HFFc6 (cell line): ENCODE measurements at regions not wholly inside any gene's neighbourhood (a gene's known extent, or its start where the extent isn't known, plus 50 kb on each side); places are given as distances from the start of the nearest gene placed in this dataset.
"Not testable (repeated sequence)": the region's sequence is repeated elsewhere in the genome, so short reads cannot be mapped to it uniquely, and the experiment has no call there.

Experiments used
- DNase-seq: peaks from one replicate; pipeline ENCODE4 v3.0.0-alpha.2; 2018
- H3K27ac Mint-ChIP-seq: 2 replicates; pipeline ENCODE4 v1.8.0; 2020; ENCODE audit warnings: mild to moderate bottlenecking, mixed read lengths
- H3K27me3 Mint-ChIP-seq: 2 replicates; pipeline ENCODE4 v1.8.0; 2021; ENCODE audit warnings: mild to moderate bottlenecking, moderate library complexity, mixed read lengths; ENCODE audit not compliant: insufficient read depth
- H3K36me3 Mint-ChIP-seq: 2 replicates; pipeline ENCODE4 v1.8.0; 2021; ENCODE audit warnings: low read depth, mixed read lengths
- H3K4me1 Mint-ChIP-seq: 2 replicates; pipeline ENCODE4 v1.8.0; 2020; ENCODE audit warnings: low read depth, mixed read lengths
- H3K4me3 Mint-ChIP-seq: 2 replicates; pipeline ENCODE4 v1.8.0; 2020; ENCODE audit warnings: mild to moderate bottlenecking, moderate library complexity, mixed read lengths
- H3K9me3 Mint-ChIP-seq: 2 replicates; pipeline ENCODE4 v1.8.0; 2020; ENCODE audit warnings: mild to moderate bottlenecking, mixed read lengths
- TF ChIP-seq, protein P1 (sequence below): fragments of 200-600 bp; sonication (generic); IDR thresholded peaks from 2 replicates; pipeline ENCODE4 v1.5.0; 2021; ENCODE audit warnings: antibody characterized with exemption, mild to moderate bottlenecking

GRCh38 chr13:91056746-91057145, 290.7 kb upstream of the MIR17HG start:
- H3K27me3 Mint-ChIP-seq: no peaks in the 10 kb centered on the region
- no peaks in the 10 kb centered on the region for H3K4me1 Mint-ChIP-seq
- no peaks in the 10 kb centered on the region for H3K36me3 Mint-ChIP-seq
- DNase-seq: no peak
- peaks cover 30% of the 10 kb centered on the region for H3K9me3 Mint-ChIP-seq
- no peak overlapping the region for H3K4me3 Mint-ChIP-seq
- TF ChIP-seq, protein P1, sequence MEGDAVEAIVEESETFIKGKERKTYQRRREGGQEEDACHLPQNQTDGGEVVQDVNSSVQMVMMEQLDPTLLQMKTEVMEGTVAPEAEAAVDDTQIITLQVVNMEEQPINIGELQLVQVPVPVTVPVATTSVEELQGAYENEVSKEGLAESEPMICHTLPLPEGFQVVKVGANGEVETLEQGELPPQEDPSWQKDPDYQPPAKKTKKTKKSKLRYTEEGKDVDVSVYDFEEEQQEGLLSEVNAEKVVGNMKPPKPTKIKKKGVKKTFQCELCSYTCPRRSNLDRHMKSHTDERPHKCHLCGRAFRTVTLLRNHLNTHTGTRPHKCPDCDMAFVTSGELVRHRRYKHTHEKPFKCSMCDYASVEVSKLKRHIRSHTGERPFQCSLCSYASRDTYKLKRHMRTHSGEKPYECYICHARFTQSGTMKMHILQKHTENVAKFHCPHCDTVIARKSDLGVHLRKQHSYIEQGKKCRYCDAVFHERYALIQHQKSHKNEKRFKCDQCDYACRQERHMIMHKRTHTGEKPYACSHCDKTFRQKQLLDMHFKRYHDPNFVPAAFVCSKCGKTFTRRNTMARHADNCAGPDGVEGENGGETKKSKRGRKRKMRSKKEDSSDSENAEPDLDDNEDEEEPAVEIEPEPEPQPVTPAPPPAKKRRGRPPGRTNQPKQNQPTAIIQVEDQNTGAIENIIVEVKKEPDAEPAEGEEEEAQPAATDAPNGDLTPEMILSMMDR: no peak
- H3K27ac Mint-ChIP-seq: no peak overlapping the region

- H3K9me3 Mint-ChIP-seq: peaks cover 38% of the 10 kb centered on the region
- not testable (repeated sequence) for H3K27me3 Mint-ChIP-seq, H3K27ac Mint-ChIP-seq, DNase-seq, H3K4me3 Mint-ChIP-seq, H3K4me1 Mint-ChIP-seq, H3K36me3 Mint-ChIP-seq
Measured at GRCh38 chr13:91057507-91057906, 290.0 kb upstream of the MIR17HG start.

DNA sequence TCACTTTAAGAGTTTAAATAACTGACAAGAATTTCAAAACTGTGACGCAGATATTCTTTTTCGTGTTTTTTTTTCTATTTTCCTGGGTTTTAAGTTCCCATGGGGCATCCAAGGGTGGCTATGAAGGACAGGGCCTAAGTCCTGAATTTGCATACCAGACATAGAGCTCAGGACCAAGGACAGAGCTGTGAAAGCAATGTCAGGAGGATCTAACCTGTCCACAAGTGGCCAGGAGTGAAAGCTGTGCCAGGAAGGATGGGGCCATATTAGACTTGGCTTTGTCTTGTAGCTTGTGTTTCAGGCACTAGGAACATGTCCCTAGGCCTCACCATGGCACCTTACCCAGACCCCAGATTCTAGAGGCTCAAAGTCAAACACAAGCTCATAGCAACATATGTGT, 289.4 kb upstream of the MIR17HG start:
- Mint-ChIP-seq H3K27ac (no peak overlapping the region), H3K9me3 (peaks cover 44% of the 10 kb centered on the region), H3K36me3 (no peaks in the 10 kb centered on the region), H3K4me1 (no peaks in the 10 kb centered on the region), H3K27me3 (no peaks in the 10 kb centered on the region), H3K4me3 (no peak overlapping the region)
- DNase-seq: no peak
- TF ChIP-seq, protein P1: no peak

GRCh38 chr13:91058919-91059318, 288.6 kb upstream of the MIR17HG start:
- no peak for DNase-seq
- no peaks in the 10 kb centered on the region for H3K4me1 Mint-ChIP-seq
- H3K4me3 Mint-ChIP-seq: no peak overlapping the region
- H3K27me3 Mint-ChIP-seq: no peaks in the 10 kb centered on the region
- H3K9me3 Mint-ChIP-seq: peaks cover 42% of the 10 kb centered on the region
- no peaks in the 10 kb centered on the region for H3K36me3 Mint-ChIP-seq
- no peak overlapping the region for H3K27ac Mint-ChIP-seq
- TF ChIP-seq, protein P1: no peak

GRCh38 chr13:91066745-91067144, 280.7 kb upstream of the MIR17HG start:
- TF ChIP-seq, protein P1: no peak
- DNase-seq: no peak
- Mint-ChIP-seq H3K9me3 (peaks cover 52% of the 10 kb centered on the region), H3K36me3 (no peaks in the 10 kb centered on the region), H3K27me3 (no peaks in the 10 kb centered on the region; the same call in 1 of the 2 replicates), H3K27ac (no peak overlapping the region), H3K4me3 (no peak overlapping the region), H3K4me1 (no peaks in the 10 kb centered on the region)

GRCh38 chr13:91072486-91072885, 275.0 kb upstream of the MIR17HG start:
- Mint-ChIP-seq H3K36me3 (no peaks in the 10 kb centered on the region), H3K4me3 (no peak overlapping the region), H3K27me3 (no peaks in the 10 kb centered on the region), H3K4me1 (no peaks in the 10 kb centered on the region), H3K27ac (no peak overlapping the region), H3K9me3 (peaks cover 15% of the 10 kb centered on the region)
- DNase-seq: no peak
- TF ChIP-seq, protein P1: no peak
